B cell (primary cell): ENCODE measurements at regions not wholly inside any gene's neighbourhood (a gene's known extent, or its start where the extent isn't known, plus 50 kb on each side); places are given as distances from the start of the nearest gene placed in this dataset.

ENCODE experiments used
- ATAC-seq: fragments of 200-7000 bp; cut with Tn5 transposase; one replicate; pipeline ENCODE4 v1.10.0; 2021; ENCODE audit warnings: low read depth, mild to moderate bottlenecking, moderate number of reproducible peaks, moderate library complexity
- CTCF ChIA-PET: fragments of 350-600 bp; sonication (Branson Sonifier 250); formaldehyde crosslinking; loops from one replicate; lab custom pipeline; 2021; ENCODE audit warnings: antibody characterized with exemption, inconsistent platforms; lab: Charles Lee
- POLR2A ChIA-PET: fragments of 350-600 bp; sonication (Branson Sonifier 250); formaldehyde crosslinking; loops from one replicate; lab custom pipeline; 2021; ENCODE audit warnings: antibody characterized with exemption; lab: Charles Lee
- DNase-seq: peaks from one replicate; pipeline ENCODE4 v3.0.0; 2013
- H2AFZ ChIP-seq: 2 replicates; pipeline ENCODE4 v1.6.1; 2012; ENCODE audit warnings: mild to moderate bottlenecking, low read depth, low read length; ENCODE audit not compliant: insufficient read depth, poor library complexity, severe bottlenecking
- H3K27ac ChIP-seq, 2 donors: 1 replicate in 1 of 2; 2 replicates in 1 of 2; pipeline ENCODE4 v1.5.1; 2012 to 2013; ENCODE audit warnings: low read length in 2 of 2, mild to moderate bottlenecking in 2 of 2, moderate library complexity in 1 of 2
- H3K27me3 ChIP-seq, 4 experiments: fragments of 200-600 bp in 1 of 4; sonication (generic) in 1 of 4; replicated peaks in 1 of 4; 1 replicate in 2 of 4; 2 replicates in 2 of 4; pipeline versions ENCODE4 v1.6.1 to v1.7.0; 2013 to 2016; ENCODE audit warnings: low read length in 3 of 4, mild to moderate bottlenecking in 2 of 4, mixed read lengths in 1 of 4, moderate library complexity in 1 of 4; ENCODE audit not compliant: insufficient read depth in 4 of 4, control insufficient read depth in 3 of 4; ENCODE audit errors: control extremely low read depth in 1 of 4
- H3K36me3 ChIP-seq, 2 experiments: replicated peaks in 1 of 2; 1 replicate in 1 of 2; 2 replicates in 1 of 2; pipeline versions ENCODE4 v1.6.1 to v1.7.1; 2013; ENCODE audit warnings: low read length in 1 of 2; ENCODE audit not compliant: insufficient read depth in 2 of 2, control insufficient read depth in 1 of 2; ENCODE audit errors: control extremely low read depth in 1 of 2, extremely low read depth in 1 of 2
- H3K4me1 ChIP-seq, 2 donors: fragments of 200-600 bp in 1 of 2; sonication (generic) in 1 of 2; 1 replicate in 1 of 2; 2 replicates in 1 of 2; pipeline versions ENCODE4 v1.5.1 to v1.6.1; 2013 to 2017; ENCODE audit warnings: low read length in 2 of 2; ENCODE audit not compliant: control insufficient read depth in 2 of 2, insufficient read depth in 2 of 2
- H3K4me2 ChIP-seq: replicated peaks from 2 replicates; pipeline ENCODE3; 2012; ENCODE audit warnings: mild to moderate bottlenecking, low read depth, low read length; ENCODE audit not compliant: poor library complexity, severe bottlenecking
- H3K4me3 ChIP-seq, 5 experiments: fragments of 200-600 bp in 1 of 5; sonication (generic) in 1 of 5; 1 replicate in 3 of 5; 2 replicates in 2 of 5; pipeline versions ENCODE4 v1.5.1 to v1.7.0; 2011 to 2016; ENCODE audit warnings: low read length in 4 of 5, mild to moderate bottlenecking in 4 of 5, low read depth in 2 of 5, control low read depth in 1 of 5, moderate library complexity in 1 of 5; ENCODE audit not compliant: insufficient read depth in 1 of 5; ENCODE audit errors: control extremely low read depth in 1 of 5, extremely low read depth in 1 of 5
- H3K79me2 ChIP-seq: fragments of 200-600 bp; sonication (generic); one replicate; pipeline ENCODE4 v1.6.0; 2016; ENCODE audit warnings: low read length; ENCODE audit not compliant: control insufficient read depth, insufficient read depth
- H3K9ac ChIP-seq: fragments of 200-600 bp; sonication (generic); 2 replicates; pipeline ENCODE4 v1.6.1; 2017; ENCODE audit warnings: mild to moderate bottlenecking, low read length, moderate library complexity
- H3K9me3 ChIP-seq, 3 donors: one replicate each; pipeline versions ENCODE4 v1.6.1 to v1.7.1; 2013; ENCODE audit warnings: low read length in 2 of 3; ENCODE audit not compliant: control insufficient read depth in 2 of 3, insufficient read depth in 1 of 3; ENCODE audit errors: control extremely low read depth in 1 of 3
- H4K20me1 ChIP-seq: 2 replicates; pipeline ENCODE4 v1.6.0; 2012; ENCODE audit warnings: mild to moderate bottlenecking, low read length; ENCODE audit not compliant: insufficient read depth, control insufficient read depth, poor library complexity, severe bottlenecking
- H3K27ac Mint-ChIP-seq: one replicate; pipeline ENCODE4 v1.8.0; 2021; ENCODE audit warnings: mixed read lengths
- H3K27me3 Mint-ChIP-seq: one replicate; pipeline ENCODE4 v1.8.0; 2021; ENCODE audit warnings: mixed read lengths
- H3K4me1 Mint-ChIP-seq: one replicate; pipeline ENCODE4 v1.8.0; 2021; ENCODE audit warnings: mixed read lengths
- H3K4me3 Mint-ChIP-seq: one replicate; pipeline ENCODE4 v1.8.0; 2021; ENCODE audit warnings: mixed read lengths
- H3K9me3 Mint-ChIP-seq: one replicate; pipeline ENCODE4 v1.8.0; 2022; ENCODE audit warnings: mixed read lengths; ENCODE audit not compliant: insufficient read depth
- EZH2 ChIP-seq: IDR thresholded peaks from 2 replicates; pipeline ENCODE4 v1.6.1; 2012; ENCODE audit warnings: borderline replicate concordance, low read depth, mild to moderate bottlenecking, moderate library complexity, low read length; ENCODE audit not compliant: insufficient read depth, poor library complexity, severe bottlenecking
- WGBS: methylation state at CpG from one replicate; pipeline ENCODE4 v1.1.5; 2013; ENCODE audit warnings: missing lambda C conversion rate; ENCODE audit not compliant: insufficient coverage; 5-methylcytosine and 5-hydroxymethylcytosine counted together
- intact Hi-C: fragments of 100-400 bp; cut with micrococcal nuclease; formaldehyde crosslinking; loops from one replicate; pipeline ENCODE4 v1.10.0; 2022
- TF ChIP-seq, protein P1 (sequence below): fragments of 200-600 bp; IDR thresholded peaks from one replicate; pipeline ENCODE4 v1.8.0; 2022; ENCODE audit warnings: antibody characterized with exemption, mild to moderate bottlenecking

GRCh38 chr3:145333931-145334330, 827.1 kb downstream of the PLOD2 start:
- POLR2A ChIA-PET: no interaction called here
- no peaks in the 10 kb centered on the region for H3K27me3 ChIP-seq
- H3K9ac ChIP-seq: no peak overlapping the region
- Mint-ChIP-seq H3K27ac (no peak overlapping the region), H3K4me3 (no peak overlapping the region), H3K27me3 (no peaks in the 10 kb centered on the region), H3K9me3 (peaks cover 2% of the 10 kb centered on the region), H3K4me1 (no peaks in the 10 kb centered on the region)
- H3K4me2 ChIP-seq: no peak overlapping the region
- H3K4me1 ChIP-seq: no peaks in the 10 kb centered on the region
- no peaks in the 10 kb centered on the region for H3K36me3 ChIP-seq
- H3K79me2 ChIP-seq: no peaks in the 10 kb centered on the region
- H3K4me3 ChIP-seq: no peak overlapping the region
- intact Hi-C loops: no loop called here
- H2AFZ ChIP-seq: no peak overlapping the region
- CTCF ChIA-PET: no interaction called here
- TF ChIP-seq EZH2: no peak
- TF ChIP-seq, protein P1, sequence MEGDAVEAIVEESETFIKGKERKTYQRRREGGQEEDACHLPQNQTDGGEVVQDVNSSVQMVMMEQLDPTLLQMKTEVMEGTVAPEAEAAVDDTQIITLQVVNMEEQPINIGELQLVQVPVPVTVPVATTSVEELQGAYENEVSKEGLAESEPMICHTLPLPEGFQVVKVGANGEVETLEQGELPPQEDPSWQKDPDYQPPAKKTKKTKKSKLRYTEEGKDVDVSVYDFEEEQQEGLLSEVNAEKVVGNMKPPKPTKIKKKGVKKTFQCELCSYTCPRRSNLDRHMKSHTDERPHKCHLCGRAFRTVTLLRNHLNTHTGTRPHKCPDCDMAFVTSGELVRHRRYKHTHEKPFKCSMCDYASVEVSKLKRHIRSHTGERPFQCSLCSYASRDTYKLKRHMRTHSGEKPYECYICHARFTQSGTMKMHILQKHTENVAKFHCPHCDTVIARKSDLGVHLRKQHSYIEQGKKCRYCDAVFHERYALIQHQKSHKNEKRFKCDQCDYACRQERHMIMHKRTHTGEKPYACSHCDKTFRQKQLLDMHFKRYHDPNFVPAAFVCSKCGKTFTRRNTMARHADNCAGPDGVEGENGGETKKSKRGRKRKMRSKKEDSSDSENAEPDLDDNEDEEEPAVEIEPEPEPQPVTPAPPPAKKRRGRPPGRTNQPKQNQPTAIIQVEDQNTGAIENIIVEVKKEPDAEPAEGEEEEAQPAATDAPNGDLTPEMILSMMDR: no peak
- H3K9me3 ChIP-seq: no peaks in the 10 kb centered on the region
- no peak overlapping the region for H3K27ac ChIP-seq
- 93% methylated on average over 12 of the region's 13 CpGs for WGBS
- no peaks in the 10 kb centered on the region for H4K20me1 ChIP-seq
- no peak for ATAC-seq
- no peak for DNase-seq

DNA sequence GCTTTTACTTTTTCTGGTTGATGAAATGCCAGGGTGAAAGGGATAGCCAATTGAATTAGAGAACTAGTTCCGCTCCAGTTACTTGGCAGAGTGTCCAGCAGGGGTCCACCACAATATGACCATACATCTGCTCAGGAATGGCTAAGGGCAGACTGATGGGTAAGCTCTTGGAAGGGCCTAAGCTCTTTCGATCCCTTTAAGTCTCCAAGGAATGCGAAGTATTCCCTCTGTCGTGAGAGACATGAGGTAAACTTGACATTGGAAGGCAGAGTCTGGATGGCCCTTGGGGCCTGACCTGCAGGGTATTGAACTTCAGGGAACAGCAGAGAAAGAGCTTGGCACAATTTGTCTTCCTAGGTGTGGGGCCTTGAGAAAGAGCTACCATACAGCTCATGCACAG, 805.8 kb downstream of the PLOD2 start:
- H3K4me3 ChIP-seq: no peak overlapping the region
- Mint-ChIP-seq H3K27me3 (no peaks in the 10 kb centered on the region), H3K4me1 (no peaks in the 10 kb centered on the region), H3K9me3 (peaks cover 2% of the 10 kb centered on the region), H3K4me3 (no peak overlapping the region), H3K27ac (no peak overlapping the region)
- no peaks in the 10 kb centered on the region for H3K36me3 ChIP-seq
- H3K27ac ChIP-seq: no peak overlapping the region
- no peak for DNase-seq
- no peak overlapping the region for H3K4me2 ChIP-seq
- H2AFZ ChIP-seq: no peak overlapping the region
- intact Hi-C loops: no loop called here
- H3K27me3 ChIP-seq: no peaks in the 10 kb centered on the region
- 100% methylated on average over 3 of the region's 4 CpGs for WGBS
- H3K9me3 ChIP-seq: peaks cover 1 to 5% (median 4%) of the 10 kb centered on the region in 3 donors
- no peak for ATAC-seq
- no peak for TF ChIP-seq EZH2
- TF ChIP-seq, protein P1: no peak
- no peaks in the 10 kb centered on the region for H3K79me2 ChIP-seq
- POLR2A ChIA-PET: no interaction called here
- H3K9ac ChIP-seq: no peak overlapping the region
- CTCF ChIA-PET: no interaction called here
- no peaks in the 10 kb centered on the region for H4K20me1 ChIP-seq
- no peaks in the 10 kb centered on the region for H3K4me1 ChIP-seq
